ENCODE measurements at regions not wholly inside any gene's neighbourhood (a gene's known extent, or its start where the extent isn't known, plus 50 kb on each side); places are given as distances from the start of the nearest gene placed in this dataset.

DNA sequence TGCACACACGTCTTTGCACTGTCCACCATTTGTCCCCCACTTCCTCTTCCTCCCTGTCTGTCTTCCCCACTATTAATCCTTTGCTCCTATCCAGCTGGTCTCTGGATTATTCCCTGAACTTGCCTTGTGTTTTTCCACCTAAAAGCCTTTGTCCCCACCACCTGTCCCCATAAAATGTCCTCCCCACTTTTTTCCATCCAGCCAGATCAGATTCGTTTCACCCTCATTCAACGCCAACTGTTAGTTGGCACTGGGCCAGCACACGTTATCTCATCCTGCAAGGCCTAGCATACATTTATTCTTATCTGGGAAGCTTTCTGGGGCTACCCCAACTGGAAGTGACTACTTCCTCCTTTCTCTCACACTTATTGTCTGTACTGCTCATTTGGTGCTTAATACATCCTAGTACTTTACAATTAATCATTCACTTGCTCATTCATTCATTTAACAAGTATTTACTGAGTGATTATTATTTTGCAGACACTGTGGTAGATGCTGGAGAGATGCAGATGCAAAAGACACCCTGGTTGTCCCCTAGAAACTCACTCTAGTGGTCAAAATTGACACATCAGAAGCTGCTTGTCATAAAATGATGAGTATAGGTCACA is 96.2 kb downstream of the RASSF10 start (continued):
- TF ChIP-seq, protein P1, sequence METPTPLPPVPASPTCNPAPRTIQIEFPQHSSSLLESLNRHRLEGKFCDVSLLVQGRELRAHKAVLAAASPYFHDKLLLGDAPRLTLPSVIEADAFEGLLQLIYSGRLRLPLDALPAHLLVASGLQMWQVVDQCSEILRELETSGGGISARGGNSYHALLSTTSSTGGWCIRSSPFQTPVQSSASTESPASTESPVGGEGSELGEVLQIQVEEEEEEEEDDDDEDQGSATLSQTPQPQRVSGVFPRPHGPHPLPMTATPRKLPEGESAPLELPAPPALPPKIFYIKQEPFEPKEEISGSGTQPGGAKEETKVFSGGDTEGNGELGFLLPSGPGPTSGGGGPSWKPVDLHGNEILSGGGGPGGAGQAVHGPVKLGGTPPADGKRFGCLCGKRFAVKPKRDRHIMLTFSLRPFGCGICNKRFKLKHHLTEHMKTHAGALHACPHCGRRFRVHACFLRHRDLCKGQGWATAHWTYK (CRISPR knock-in tag; IDR thresholded peaks at IDR 0.05), result no peak; the same call in 1 of the 2 replicates
- TF ChIP-seq L3MBTL2 (IDR thresholded peaks at IDR 0.05) (peak; percentile 38), ZNF282 (CRISPR knock-in tag; IDR thresholded peaks at IDR 0.05) (no peak), TAL1 (IDR thresholded peaks at IDR 0.05) (peak; percentile 93), ZNF766 (CRISPR knock-in tag; conservative IDR thresholded peaks at IDR 0.05) (peak; percentile 79; the same call in 1 of the 2 replicates), SMAD4 (CRISPR knock-in tag; conservative IDR thresholded peaks at IDR 0.05) (peak; percentile 86), BRD9 (IDR thresholded peaks at IDR 0.05; ENCODE audit: low read depth, partially characterized antibody) (peak; percentile 96), GATAD2A (IDR thresholded peaks at IDR 0.05) (peak; percentile 88; the same call in 1 of the 2 replicates), SMARCB1 (IDR thresholded peaks at IDR 0.05; ENCODE audit: insufficient read length, low read depth) (no peak), ZFX (CRISPR knock-in tag; IDR thresholded peaks at IDR 0.05) (0 out of 2 replicates have a peak, but pooled peaks have one; percentile 15), TBL1XR1 (IDR thresholded peaks at IDR 0.05; ENCODE audit: low read length in 2 of 2) (peak in 1 of 2 experiments; percentile 93; a peak in 2 of 4 replicates)
- TF ChIP-seq, protein P2, sequence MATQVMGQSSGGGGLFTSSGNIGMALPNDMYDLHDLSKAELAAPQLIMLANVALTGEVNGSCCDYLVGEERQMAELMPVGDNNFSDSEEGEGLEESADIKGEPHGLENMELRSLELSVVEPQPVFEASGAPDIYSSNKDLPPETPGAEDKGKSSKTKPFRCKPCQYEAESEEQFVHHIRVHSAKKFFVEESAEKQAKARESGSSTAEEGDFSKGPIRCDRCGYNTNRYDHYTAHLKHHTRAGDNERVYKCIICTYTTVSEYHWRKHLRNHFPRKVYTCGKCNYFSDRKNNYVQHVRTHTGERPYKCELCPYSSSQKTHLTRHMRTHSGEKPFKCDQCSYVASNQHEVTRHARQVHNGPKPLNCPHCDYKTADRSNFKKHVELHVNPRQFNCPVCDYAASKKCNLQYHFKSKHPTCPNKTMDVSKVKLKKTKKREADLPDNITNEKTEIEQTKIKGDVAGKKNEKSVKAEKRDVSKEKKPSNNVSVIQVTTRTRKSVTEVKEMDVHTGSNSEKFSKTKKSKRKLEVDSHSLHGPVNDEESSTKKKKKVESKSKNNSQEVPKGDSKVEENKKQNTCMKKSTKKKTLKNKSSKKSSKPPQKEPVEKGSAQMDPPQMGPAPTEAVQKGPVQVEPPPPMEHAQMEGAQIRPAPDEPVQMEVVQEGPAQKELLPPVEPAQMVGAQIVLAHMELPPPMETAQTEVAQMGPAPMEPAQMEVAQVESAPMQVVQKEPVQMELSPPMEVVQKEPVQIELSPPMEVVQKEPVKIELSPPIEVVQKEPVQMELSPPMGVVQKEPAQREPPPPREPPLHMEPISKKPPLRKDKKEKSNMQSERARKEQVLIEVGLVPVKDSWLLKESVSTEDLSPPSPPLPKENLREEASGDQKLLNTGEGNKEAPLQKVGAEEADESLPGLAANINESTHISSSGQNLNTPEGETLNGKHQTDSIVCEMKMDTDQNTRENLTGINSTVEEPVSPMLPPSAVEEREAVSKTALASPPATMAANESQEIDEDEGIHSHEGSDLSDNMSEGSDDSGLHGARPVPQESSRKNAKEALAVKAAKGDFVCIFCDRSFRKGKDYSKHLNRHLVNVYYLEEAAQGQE (IDR thresholded peaks at IDR 0.05; ENCODE audit: borderline replicate concordance), result peak; percentile 40; the same call in 1 of the 2 replicates
- TF ChIP-seq, protein P2 (CRISPR knock-in tag; IDR thresholded peaks at IDR 0.05; ENCODE audit: low read depth), result no peak
- TF ChIP-seq, protein P3, sequence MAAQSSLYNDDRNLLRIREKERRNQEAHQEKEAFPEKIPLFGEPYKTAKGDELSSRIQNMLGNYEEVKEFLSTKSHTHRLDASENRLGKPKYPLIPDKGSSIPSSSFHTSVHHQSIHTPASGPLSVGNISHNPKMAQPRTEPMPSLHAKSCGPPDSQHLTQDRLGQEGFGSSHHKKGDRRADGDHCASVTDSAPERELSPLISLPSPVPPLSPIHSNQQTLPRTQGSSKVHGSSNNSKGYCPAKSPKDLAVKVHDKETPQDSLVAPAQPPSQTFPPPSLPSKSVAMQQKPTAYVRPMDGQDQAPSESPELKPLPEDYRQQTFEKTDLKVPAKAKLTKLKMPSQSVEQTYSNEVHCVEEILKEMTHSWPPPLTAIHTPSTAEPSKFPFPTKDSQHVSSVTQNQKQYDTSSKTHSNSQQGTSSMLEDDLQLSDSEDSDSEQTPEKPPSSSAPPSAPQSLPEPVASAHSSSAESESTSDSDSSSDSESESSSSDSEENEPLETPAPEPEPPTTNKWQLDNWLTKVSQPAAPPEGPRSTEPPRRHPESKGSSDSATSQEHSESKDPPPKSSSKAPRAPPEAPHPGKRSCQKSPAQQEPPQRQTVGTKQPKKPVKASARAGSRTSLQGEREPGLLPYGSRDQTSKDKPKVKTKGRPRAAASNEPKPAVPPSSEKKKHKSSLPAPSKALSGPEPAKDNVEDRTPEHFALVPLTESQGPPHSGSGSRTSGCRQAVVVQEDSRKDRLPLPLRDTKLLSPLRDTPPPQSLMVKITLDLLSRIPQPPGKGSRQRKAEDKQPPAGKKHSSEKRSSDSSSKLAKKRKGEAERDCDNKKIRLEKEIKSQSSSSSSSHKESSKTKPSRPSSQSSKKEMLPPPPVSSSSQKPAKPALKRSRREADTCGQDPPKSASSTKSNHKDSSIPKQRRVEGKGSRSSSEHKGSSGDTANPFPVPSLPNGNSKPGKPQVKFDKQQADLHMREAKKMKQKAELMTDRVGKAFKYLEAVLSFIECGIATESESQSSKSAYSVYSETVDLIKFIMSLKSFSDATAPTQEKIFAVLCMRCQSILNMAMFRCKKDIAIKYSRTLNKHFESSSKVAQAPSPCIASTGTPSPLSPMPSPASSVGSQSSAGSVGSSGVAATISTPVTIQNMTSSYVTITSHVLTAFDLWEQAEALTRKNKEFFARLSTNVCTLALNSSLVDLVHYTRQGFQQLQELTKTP (IDR thresholded peaks at IDR 0.05; ENCODE audit: low read depth in 1 of 2, partially characterized antibody in 2 of 2), result peak; percentile 66 to 80
